GM10266 (cell line): ENCODE measurements at regions not wholly inside any gene's neighbourhood (a gene's known extent, or its start where the extent isn't known, plus 50 kb on each side); places are given as distances from the start of the nearest gene placed in this dataset.

Source experiments
- DNase-seq: peaks from one replicate; pipeline ENCODE4 v3.0.0; 2012; ENCODE audit errors: extremely low spot score
- TF ChIP-seq, protein P1 (sequence below): IDR thresholded peaks from 2 replicates; pipeline ENCODE4 v1.5.1; 2012; ENCODE audit warnings: mild to moderate bottlenecking, low read depth; ENCODE audit not compliant: control insufficient read depth, insufficient read depth; ENCODE audit errors: missing control alignments

GRCh38 chr7:156438011-156438410, 202.6 kb upstream of the RNF32 start:
- TF ChIP-seq, protein P1, sequence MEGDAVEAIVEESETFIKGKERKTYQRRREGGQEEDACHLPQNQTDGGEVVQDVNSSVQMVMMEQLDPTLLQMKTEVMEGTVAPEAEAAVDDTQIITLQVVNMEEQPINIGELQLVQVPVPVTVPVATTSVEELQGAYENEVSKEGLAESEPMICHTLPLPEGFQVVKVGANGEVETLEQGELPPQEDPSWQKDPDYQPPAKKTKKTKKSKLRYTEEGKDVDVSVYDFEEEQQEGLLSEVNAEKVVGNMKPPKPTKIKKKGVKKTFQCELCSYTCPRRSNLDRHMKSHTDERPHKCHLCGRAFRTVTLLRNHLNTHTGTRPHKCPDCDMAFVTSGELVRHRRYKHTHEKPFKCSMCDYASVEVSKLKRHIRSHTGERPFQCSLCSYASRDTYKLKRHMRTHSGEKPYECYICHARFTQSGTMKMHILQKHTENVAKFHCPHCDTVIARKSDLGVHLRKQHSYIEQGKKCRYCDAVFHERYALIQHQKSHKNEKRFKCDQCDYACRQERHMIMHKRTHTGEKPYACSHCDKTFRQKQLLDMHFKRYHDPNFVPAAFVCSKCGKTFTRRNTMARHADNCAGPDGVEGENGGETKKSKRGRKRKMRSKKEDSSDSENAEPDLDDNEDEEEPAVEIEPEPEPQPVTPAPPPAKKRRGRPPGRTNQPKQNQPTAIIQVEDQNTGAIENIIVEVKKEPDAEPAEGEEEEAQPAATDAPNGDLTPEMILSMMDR: no peak
- no peak for DNase-seq

- no peak for DNase-seq
- TF ChIP-seq, protein P1: no peak
Observed at GRCh38 chr7:156437021-156437614, 203.5 kb upstream of the RNF32 start.

- DNase-seq: no peak
- TF ChIP-seq, protein P1: no peak
Observed at GRCh38 chr7:156435486-156436231, 204.9 kb upstream of the RNF32 start.

- DNase-seq: no peak
- TF ChIP-seq, protein P1: no peak
Observed at GRCh38 chr7:156434706-156435105, 205.9 kb upstream of the RNF32 start.

DNA sequence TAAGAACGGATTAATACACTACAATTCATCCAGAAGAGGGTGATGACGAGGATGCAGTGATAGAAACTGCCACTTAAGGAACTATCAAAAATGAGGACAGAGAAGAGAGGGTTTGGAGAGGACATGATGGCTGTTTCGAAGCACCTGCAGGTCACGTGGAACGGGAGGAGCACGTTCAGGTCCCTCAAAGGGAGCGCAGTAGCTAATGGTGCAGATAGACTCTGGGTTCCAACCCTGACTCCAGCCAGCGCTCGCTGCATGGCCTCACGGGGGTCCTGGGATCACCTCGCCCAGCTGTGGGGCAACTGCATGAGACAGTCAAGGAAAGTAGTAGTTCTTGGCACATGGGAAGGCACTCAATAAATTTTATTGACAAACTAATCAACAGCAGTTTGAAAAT, 208.6 kb upstream of the RNF32 start:
- TF ChIP-seq, protein P1: no peak

GRCh38 chr7:156430109-156430508, 210.5 kb upstream of the RNF32 start:
- no peak for DNase-seq

More for the DNA sequence above, 208.6 kb upstream of the RNF32 start:
- no peak for DNase-seq

GRCh38 chr7:156429514-156429913, 211.1 kb upstream of the RNF32 start:
- no peak for DNase-seq
- TF ChIP-seq, protein P1: no peak

More at GRCh38 chr7:156430109-156430508, 210.5 kb upstream of the RNF32 start:
- TF ChIP-seq, protein P1: no peak
